AG20443 (cell line): ENCODE measurements at regions not wholly inside any gene's neighbourhood (a gene's known extent, or its start where the extent isn't known, plus 50 kb on each side); places are given as distances from the start of the nearest gene placed in this dataset.
A peak's percentile ranks its signal among the peaks of the same experiment; 100 is the strongest.

Experiments used
- DNase-seq: peaks from one replicate; pipeline ENCODE4 v3.0.0; 2012; ENCODE audit warnings: low spot score, mixed read lengths

- DNase-seq = no peak
Observed at GRCh38 chr3:99199021-99199420, 297.5 kb upstream of the DCBLD2 start.

GRCh38 chr3:99191186-99191585 lies 289.7 kb upstream of the DCBLD2 start:
- no peak for DNase-seq

- no peak for DNase-seq
Observed at GRCh38 chr3:99188936-99189335, 287.4 kb upstream of the DCBLD2 start.

GRCh38 chr3:99186016-99186415 lies 284.5 kb upstream of the DCBLD2 start:
- DNase-seq = no peak

GRCh38 chr3:99176169-99176964 lies 274.9 kb upstream of the DCBLD2 start:
- DNase-seq = no peak

- DNase-seq = peak; percentile 13
Observed at GRCh38 chr3:99175276-99175812, 273.8 kb upstream of the DCBLD2 start.

- peak; percentile 63 for DNase-seq
Observed at GRCh38 chr3:99172736-99173657, 271.5 kb upstream of the DCBLD2 start.

GRCh38 chr3:99171800-99172199 lies 270.3 kb upstream of the DCBLD2 start:
- DNase-seq = no peak

GRCh38 chr3:99170867-99171517 lies 269.5 kb upstream of the DCBLD2 start:
- no peak for DNase-seq

GRCh38 chr3:99167071-99167470 lies 265.6 kb upstream of the DCBLD2 start:
- no peak for DNase-seq

GRCh38 chr3:99163314-99163713 lies 261.8 kb upstream of the DCBLD2 start:
- no peak for DNase-seq

GRCh38 chr3:99159220-99159762 lies 257.8 kb upstream of the DCBLD2 start:
- no peak for DNase-seq

GRCh38 chr3:99145031-99145430 lies 243.5 kb upstream of the DCBLD2 start:
- DNase-seq = no peak

GRCh38 chr3:99143493-99143892 lies 242.0 kb upstream of the DCBLD2 start:
- no peak for DNase-seq

- no peak for DNase-seq
Observed at GRCh38 chr3:99134986-99135385, 233.5 kb upstream of the DCBLD2 start.

- no peak for DNase-seq
Observed at GRCh38 chr3:99131876-99132275, 230.4 kb upstream of the DCBLD2 start.

- DNase-seq = peak; percentile 86
Observed at GRCh38 chr3:99128725-99129505, 227.4 kb upstream of the DCBLD2 start.

GRCh38 chr3:99128235-99128634 lies 226.7 kb upstream of the DCBLD2 start:
- peak; percentile 12 for DNase-seq

- DNase-seq = peak; percentile 23
Observed at GRCh38 chr3:99126316-99126715, 224.8 kb upstream of the DCBLD2 start.

GRCh38 chr3:99119385-99119784 lies 217.9 kb upstream of the DCBLD2 start:
- no peak for DNase-seq

- peak; percentile 61 for DNase-seq
Observed at GRCh38 chr3:99118381-99118780, 216.9 kb upstream of the DCBLD2 start.
